ENCODE measurements at regions not wholly inside any gene's neighbourhood (a gene's known extent, or its start where the extent isn't known, plus 50 kb on each side); places are given as distances from the start of the nearest gene placed in this dataset.
"Not testable (repeated sequence)": the region's sequence is repeated elsewhere in the genome, so short reads cannot be mapped to it uniquely, and the experiment has no call there.

DNA sequence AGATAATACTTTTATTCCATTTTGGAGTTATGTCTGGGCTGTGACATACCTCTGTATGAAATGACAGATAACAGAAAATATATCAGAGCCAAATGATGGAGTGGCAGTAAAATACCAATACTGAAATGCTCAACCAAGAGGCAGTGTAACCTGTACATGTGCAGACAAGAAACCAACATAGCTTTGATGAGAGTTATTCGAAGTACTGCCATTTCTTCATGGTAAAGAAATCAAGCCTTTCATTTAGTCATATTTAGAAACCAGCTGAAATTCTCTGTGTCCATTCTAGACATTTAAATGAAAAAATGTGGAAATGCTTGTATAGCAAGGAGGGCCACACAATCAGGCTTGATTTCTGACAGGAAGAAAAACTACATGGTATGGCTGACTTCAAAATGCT is 127.1 kb upstream of the PTPRZ1 start:
- no peak for FAIRE-seq

DNA sequence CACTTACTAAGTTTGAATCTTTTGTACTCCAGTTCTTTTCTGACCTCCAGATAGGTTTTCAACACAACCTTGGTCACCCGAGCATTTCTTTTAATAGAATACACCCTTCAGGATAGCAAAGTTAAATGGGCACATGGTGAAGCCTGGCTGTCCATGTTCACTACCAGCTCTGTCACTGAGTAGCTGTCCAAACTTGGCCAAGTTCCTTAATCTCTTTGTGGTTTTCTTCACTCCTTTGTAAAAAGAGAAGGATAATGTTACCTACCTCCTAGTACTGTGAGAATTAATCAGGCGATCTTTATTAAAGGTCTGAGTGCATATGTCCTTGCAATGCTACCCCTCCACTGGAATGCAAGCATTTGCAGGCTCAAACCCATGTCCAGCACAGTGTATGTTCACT is 128.1 kb upstream of the PTPRZ1 start:
- DNase-seq (ENCODE audit: insufficient read length, low spot score) (no peak), FAIRE-seq (no peak)

More for the DNA sequence above, 127.1 kb upstream of the PTPRZ1 start:
- no peak for DNase-seq (ENCODE audit: insufficient read length, low spot score)

DNA sequence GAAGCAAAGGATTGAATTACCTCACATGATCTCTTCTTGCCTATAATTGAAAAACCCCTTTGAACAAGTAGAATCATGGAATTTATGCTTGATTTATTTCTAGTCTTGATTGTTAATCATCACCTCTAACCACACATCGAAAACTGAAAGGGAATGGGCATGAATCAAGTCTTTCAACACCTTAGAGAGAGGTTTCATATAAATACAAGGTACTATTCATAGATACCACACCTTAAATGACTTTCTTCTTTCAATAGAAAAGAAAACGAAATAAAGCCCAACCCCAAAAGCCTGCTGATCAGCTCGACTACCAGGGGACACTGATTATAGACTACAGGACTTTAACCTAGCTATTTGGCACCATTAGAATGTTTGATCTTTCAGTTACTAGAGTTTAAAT is 128.6 kb upstream of the PTPRZ1 start:
- no peak for FAIRE-seq
- no peak for DNase-seq (ENCODE audit: insufficient read length, low spot score)

DNA sequence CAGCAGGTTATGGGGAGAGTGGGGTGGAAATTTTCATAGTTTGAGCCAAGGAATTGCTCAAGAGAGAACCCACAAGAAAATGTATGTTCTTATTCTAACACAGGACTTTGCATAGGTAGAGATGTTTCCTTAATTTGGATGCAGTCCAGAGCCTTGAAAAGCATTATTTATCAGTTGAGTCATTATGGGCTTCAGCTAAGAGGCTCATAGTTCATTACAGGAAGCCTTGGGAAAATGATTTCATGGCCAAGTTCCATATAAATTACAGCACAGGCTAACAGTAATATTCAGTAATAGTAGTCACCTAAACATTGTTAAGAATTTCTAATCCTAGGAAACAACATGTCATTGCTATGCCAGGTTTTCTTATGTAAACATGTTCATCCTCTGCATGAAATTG is 131.1 kb upstream of the PTPRZ1 start:
- DNase-seq (ENCODE audit: insufficient read length, low spot score) (no peak), FAIRE-seq (no peak)

DNA sequence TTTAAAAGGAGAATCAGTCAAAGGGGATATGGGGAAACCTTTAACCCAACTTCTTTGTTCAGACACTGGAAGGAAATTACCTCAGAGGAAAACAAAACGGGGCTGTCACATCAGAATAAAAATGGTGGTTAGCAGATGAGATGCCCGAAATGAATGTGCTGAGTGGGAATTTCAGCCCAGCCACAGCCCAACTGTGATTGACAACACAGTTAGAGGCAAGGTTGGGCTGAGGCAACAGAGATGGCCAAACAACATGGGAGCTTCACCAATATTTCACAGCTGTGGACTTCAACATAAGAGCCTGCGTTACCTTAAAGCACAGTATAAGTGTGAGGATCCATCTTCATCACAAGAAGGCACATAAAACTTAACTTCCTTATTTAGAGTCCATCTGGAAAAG is 133.5 kb upstream of the PTPRZ1 start:
- FAIRE-seq (no peak), DNase-seq (ENCODE audit: insufficient read length, low spot score) (no peak)

DNA sequence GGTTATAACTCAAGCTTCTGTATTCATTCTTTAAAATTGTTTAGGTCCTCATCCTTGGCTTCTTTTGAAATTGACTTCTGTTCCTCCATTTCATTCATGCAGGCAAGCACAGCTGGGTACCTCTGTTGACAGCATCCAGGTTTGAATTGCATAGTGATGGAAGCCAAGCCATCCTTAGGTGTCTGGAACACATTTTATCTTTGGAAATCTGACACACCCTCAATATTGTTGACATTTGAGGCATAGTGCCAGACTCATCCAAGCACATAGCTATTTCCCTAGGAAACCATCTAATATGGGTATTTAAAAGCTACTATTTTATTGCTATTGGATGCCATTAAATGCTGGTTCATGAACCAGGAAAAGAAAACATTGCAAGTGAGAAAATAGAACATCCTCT is 142.1 kb upstream of the PTPRZ1 start:
- DNase-seq (ENCODE audit: insufficient read length, low spot score) (no peak), FAIRE-seq (no peak)

DNA sequence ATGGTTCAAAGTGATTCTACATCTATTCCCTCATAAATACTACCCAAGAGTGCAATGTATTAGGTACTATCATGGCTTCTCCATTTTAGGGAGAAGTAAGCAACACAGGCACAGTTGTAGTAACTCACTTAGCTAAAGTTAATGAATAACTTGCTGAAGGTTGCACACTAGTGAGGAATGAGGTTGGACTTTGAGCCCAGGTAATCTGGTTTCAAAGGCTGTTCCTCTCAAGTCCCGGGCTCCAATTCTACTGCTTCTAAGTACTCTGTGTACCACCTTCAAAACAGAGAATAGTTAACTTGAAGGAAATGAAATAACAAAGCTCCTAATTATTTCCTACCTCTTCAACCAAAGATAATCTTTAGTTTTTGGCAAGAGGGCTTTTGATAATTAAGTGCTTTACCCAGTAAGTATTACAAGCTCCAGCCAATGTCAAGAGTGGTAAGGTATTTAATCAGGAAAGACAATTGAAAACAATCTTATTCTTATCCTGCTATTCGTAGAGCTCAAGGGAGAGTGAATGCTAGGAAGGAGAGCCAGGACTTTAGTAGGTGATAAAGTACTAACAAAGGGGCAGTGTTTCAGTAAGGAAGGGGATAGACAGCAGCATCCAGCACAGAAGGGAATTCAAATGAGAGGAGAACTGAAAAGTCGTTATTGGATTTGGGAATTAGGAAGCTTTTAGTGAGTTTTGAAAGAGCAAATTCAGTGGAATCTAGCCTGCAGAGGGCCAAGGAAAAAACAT is 158.2 kb upstream of the PTPRZ1 start:
- DNase-seq (ENCODE audit: insufficient read length, low spot score): no peak
- FAIRE-seq: no peak

DNA sequence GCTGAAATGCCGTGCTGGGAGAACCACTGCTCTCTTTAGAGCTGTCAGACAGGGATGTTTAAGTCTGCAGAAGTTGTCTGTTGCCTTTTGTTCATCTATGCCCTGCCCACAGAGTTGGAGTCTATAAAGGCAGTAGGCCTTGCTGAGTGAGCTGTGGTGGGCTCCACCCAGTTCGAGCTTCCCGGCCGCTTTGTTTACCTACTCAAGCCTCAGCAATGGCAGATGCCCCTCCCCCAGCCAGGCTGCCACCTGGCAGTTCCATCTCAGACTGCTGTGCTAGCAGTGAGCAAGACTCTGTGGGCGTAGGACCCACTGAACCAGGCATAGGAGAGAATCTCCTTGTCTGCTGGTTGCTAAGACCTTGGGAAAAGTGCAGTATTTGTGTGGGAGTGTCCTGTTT is 160.0 kb upstream of the PTPRZ1 start:
- not testable (repeated sequence) for DNase-seq (ENCODE audit: insufficient read length, low spot score); FAIRE-seq

DNA sequence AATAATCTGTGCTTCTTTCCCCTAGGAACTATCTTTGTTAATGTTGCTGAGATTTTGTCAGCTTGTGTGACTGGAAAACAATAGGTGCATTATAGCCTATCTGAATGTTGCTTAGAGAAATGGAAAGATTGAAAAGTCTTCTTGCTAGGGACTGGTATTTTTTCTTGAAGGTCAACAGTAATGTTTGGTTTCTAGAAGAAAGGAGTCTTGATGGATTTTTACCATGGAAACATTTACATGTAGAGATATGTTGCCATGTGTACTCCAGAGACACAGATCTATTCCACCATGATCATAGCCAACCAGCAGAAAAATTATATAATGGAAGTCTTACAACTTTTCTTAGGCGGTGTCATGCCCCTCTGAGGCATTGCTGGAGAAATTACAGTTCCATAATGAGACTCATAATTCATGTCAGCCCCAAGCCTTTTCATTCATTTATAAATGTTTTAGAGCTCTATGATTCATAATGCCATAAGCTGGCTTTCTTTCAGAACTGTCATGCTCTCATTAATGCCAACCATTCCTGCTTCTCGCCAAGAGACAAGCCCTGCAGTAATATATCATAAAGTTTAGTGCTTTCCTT is 175.1 kb upstream of the PTPRZ1 start:
- no peak for FAIRE-seq

DNA sequence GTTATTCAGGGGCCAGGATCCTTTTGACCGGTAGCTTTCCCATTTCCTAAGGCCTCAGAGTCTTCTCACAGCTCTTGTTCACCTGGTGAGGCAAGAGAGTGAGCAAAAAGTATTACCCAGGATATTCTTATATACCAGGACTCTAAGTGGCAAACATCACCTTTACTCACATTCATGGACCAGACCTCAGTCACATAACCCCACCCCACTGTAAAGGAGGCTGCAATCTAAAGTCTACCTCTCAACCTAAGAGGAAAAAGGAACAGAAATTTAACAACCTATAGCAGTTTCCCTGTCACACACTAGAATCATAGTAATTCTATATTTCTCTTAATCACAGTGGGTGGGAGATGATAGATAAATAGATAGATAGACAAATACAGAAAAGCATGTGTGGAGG is 176.0 kb upstream of the PTPRZ1 start:
- FAIRE-seq (no peak), DNase-seq (ENCODE audit: insufficient read length, low spot score) (no peak)

More for the DNA sequence above, 175.1 kb upstream of the PTPRZ1 start:
- DNase-seq (ENCODE audit: insufficient read length, low spot score): no peak

DNA sequence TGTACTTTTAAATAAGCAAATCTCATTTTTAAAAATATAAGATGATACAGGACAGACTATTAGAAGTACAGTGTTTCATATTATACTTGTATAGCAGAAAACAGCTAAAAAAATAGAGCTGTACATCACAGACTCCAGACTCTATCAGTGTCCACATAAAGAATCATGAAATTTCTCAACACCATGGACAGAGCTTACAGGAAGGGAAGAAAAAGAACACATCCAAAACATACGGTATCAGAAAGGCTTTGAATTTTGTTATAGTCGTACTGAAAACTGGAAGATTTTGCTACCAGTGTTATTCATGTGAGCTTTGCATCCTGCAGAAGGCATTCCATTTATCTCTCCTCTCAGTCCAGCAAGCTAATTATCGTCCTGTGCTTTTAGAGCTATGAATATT is 183.2 kb upstream of the PTPRZ1 start:
- FAIRE-seq: no peak
- no peak for DNase-seq (ENCODE audit: insufficient read length, low spot score)

DNA sequence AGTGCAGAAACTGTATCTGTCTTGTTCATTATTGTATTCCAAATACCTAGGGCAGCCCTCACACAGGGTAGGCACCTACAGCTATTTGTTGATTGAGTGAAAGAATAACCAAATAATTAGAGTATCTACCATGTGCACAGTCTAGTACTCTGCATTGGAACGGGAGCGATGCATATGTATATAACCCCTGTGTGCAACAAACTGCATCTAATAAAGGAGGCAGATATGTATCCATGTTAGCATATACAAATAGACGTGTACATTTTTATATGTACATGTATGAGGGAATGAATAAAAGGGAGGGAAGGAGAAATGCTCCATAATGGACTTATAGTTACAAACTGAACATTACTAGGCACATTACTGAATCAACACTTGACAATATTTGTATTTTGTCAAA is 191.3 kb upstream of the PTPRZ1 start:
- FAIRE-seq (no peak), DNase-seq (ENCODE audit: insufficient read length, low spot score) (no peak)

DNA sequence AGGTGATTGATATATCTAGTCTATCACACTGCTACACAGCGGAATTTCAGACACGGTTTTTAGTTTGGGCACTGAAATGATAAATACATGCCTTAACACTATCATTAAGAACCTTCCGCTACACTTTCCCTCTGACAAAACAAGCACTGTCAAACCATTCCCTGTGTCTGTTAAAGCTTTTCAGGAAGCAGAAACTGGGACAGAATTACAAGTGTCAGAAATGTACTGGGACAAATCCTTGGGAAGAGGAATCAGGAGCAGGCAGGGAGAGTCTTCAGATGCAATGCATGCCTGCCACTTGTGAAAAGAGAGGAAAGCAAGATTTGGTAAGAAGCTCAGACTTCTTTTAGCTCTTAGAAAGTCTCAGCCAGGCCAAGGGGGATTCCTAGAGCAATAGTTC is 196.8 kb upstream of the PTPRZ1 start:
- FAIRE-seq (no peak), DNase-seq (ENCODE audit: insufficient read length, low spot score) (no peak)

DNA sequence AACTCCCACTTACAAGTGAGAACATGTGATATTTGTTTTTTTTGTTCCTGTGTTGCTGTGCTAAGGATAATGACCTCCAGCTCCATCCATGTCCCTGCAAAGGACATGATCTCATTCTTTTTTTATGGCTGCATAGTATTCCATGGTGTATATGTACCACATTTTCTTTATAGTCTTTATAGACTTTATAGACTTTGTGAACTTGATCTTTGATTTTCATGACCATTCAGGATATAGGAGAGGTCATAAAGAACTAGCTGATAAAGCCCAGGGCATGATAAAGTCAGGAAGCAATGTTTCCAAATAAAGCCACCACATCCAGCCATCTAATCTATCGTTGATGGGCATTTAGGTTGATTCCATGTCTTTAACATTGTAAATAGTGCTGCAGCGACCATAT is 198.5 kb upstream of the PTPRZ1 start:
- DNase-seq (ENCODE audit: insufficient read length, low spot score); FAIRE-seq: not testable (repeated sequence)

DNA sequence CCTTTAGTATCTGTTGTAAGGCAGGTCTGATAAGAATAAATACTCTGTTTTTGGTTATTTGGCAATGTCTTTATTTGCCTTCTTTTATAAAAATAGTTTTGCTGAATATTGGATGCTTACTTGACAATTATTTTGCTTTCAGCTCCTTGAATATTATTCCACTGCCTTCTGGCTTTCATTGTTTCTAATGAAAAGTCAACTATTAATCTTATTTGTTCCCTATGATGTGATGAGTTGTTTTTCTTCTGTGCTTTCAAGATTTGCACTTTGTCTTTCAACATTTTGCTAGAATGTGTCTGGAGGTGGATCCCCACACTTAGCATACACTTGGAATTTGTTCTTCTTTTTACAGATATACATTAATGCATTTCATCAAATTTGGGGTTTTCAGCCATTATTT is 203.8 kb upstream of the PTPRZ1 start:
- DNase-seq (ENCODE audit: insufficient read length, low spot score): no peak
- no peak for FAIRE-seq

DNA sequence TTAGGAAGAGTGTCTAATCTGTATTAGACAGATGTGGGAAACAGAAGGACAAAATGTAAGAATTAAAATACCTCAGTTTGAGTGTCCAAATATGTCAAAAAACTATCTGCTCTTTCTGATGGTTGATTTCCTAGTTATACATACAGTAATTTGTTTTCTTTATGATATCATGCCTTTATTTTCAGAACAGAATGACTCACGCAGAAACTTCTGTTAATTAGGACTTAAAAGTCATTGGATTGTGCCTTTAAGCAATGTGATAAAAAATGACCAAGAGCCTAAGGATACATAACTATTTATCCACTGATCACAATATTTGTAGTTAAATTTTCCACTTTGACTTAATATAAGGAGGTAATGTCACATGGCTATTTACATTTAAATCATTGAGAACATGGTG is 206.7 kb upstream of the PTPRZ1 start:
- FAIRE-seq (no peak), DNase-seq (ENCODE audit: insufficient read length, low spot score) (no peak)

DNA sequence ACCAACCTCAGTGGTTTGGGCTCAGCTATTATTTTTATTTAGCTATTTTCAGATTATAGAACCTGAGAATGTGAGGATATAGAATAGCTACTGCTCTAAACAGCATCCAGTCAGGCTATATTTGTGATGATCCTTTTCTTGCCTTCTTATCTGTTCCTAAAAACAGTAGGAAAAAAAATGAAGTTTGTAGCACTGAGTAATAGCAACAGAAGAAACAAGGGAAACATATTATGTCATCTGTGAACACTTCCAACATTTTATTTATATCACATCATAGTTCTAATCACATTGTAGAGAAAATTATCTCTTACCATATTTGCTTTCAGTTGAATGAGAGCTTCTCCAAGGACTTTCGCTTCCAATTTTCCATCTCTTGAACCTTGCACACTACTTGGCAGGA is 229.6 kb upstream of the PTPRZ1 start:
- FAIRE-seq (no peak), DNase-seq (ENCODE audit: insufficient read length, low spot score) (no peak)

DNA sequence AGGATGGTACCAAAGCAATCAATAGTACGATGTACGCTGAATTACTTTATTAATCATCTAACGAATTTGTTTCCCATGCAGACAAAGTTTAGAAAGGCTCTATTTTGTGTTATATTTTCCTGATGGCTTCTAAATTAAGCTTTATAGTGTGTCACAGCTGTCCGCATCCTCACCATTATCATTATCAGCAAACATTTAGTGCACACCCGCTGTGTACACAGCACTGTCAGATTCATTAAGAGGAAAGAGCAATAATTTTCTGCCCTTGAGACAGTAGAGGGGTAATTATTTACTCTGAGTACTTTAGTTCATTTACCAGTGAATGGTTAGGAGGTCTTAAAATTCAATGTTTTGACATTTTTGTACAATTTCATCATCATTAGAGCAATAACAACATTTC is 233.3 kb upstream of the PTPRZ1 start:
- no peak for DNase-seq (ENCODE audit: insufficient read length, low spot score)
- no peak for FAIRE-seq

DNA sequence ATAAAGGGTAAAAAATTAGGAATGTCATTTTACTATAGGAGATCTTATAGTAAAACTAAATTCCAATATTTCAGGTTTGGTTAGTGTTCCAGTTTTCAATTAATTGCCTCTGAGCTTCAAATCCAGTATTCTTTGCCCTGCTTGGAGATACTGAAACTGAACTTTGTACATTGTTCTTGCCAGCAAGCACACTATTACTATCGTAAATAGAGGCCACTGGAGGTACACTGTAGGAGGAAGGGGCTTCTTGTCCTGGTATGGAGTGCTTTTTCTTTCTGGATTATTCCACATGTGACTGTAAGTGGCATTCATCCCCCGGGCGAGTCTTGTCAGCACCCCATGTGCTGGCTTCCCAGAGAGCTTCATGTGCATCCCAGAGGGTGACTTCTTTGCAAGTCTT is 234.7 kb upstream of the PTPRZ1 start:
- DNase-seq (ENCODE audit: insufficient read length, low spot score) (no peak), FAIRE-seq (no peak)

DNA sequence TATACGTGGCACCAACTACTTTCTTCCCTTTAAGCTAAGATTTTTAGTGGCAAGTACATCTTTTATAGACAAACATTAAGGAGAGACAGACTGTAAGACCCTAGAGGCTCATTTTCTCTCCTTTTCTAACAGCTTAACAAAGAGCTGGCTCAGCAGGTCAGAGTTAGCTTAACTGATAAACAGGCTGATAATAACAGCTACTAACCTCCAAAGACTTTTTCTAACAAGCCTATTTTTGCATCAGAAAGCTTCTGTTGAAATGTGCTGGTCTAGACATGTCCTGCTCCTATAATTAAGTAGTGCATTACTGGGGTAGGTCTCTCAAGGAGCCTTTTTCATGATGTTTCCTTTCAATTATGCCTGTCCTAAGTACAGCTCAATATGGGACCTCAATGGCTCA is 238.2 kb upstream of the FAM3C start:
- FAIRE-seq: no peak
- DNase-seq (ENCODE audit: insufficient read length, low spot score): no peak

DNA sequence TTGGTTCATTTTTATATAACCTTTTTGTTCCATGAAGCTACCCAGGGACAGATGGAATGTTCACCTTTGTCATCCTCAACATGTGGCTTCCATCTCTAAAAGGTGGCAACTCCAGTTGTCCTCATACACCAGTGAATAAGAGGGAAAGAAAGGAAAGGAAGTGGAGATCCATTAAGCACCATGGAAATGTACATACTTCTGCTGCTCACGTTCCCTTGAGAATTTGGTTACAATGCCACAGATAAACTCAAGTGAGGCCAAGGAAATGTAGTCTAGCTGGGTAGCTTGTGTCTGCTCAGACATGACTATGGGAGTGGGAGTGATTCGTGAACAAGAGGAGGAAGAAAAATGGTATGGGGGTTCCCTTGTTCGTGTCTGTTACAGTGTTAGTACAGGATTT is 237.1 kb upstream of the FAM3C start:
- no peak for FAIRE-seq

DNA sequence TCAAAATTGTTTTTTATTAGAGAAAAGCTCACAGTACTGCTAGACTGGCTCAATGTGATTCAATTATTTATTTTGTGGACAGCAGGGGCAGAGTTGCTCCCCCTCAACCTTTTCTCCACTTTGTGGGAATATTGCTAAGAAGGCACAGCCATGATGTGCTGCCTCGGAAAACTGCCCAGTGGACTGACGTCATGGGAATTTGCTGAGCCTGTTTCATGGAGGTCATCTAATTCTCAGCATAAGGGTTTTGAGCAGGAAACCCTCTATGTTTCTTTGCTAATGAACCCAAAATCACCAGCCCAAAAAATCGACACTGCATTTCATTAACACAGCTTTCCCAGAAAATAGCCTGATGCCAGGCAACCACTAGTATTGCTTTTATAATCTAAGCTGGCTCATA is 228.8 kb upstream of the FAM3C start:
- DNase-seq (ENCODE audit: insufficient read length, low spot score) (no peak), FAIRE-seq (no peak)

More for the DNA sequence above, 237.1 kb upstream of the FAM3C start:
- no peak for DNase-seq (ENCODE audit: insufficient read length, low spot score)

All from HTR-8/SVneo (cell line).